Liver (tissue), 8 donors: ENCODE measurements at regions not wholly inside any gene's neighbourhood (a gene's known extent, or its start where the extent isn't known, plus 50 kb on each side); places are given as distances from the start of the nearest gene placed in this dataset.

Experiments
- DNase-seq: peaks from one replicate; pipeline ENCODE4 v3.0.0-alpha.2; 2017; ENCODE audit warnings: low spot score
- H3K27ac ChIP-seq, 2 donors: one replicate each; pipeline ENCODE4 v1.7.0; 2013; ENCODE audit warnings: inconsistent platforms in 2 of 2, low read length in 2 of 2, control low read depth in 1 of 2, low read depth in 1 of 2, mild to moderate bottlenecking in 1 of 2
- H3K27me3 ChIP-seq, 4 donors: one replicate each; pipeline versions ENCODE4 v1.6.1 to v1.7.0; 2013; ENCODE audit warnings: low read length in 3 of 4, inconsistent platforms in 1 of 4, mild to moderate bottlenecking in 1 of 4, moderate library complexity in 1 of 4; ENCODE audit not compliant: control insufficient read depth in 4 of 4, insufficient read depth in 4 of 4
- H3K36me3 ChIP-seq, 4 donors: one replicate each; pipeline versions ENCODE4 v1.6.1 to v1.7.0; 2013; ENCODE audit warnings: low read length in 3 of 4, mild to moderate bottlenecking in 3 of 4, low read depth in 1 of 4, moderate library complexity in 1 of 4; ENCODE audit not compliant: control insufficient read depth in 4 of 4, insufficient read depth in 3 of 4
- H3K4me1 ChIP-seq, 4 donors: one replicate each; pipeline versions ENCODE4 v1.6.1 to v1.7.0; 2013; ENCODE audit warnings: low read length in 3 of 4, mild to moderate bottlenecking in 3 of 4, moderate library complexity in 1 of 4; ENCODE audit not compliant: control insufficient read depth in 4 of 4, insufficient read depth in 4 of 4
- H3K4me3 ChIP-seq, 3 donors: one replicate each; pipeline versions ENCODE4 v1.6.1 to v1.7.0; 2013; ENCODE audit warnings: low read length in 3 of 3, control low read depth in 1 of 3, low read depth in 1 of 3, mild to moderate bottlenecking in 1 of 3
- H3K9ac ChIP-seq, 2 donors: one replicate each; pipeline ENCODE4 v1.7.0; 2013; ENCODE audit warnings: low read length in 2 of 2, mild to moderate bottlenecking in 2 of 2, moderate library complexity in 2 of 2, control low read depth in 1 of 2, low read depth in 1 of 2
- H3K9me3 ChIP-seq, 4 donors: one replicate each; pipeline versions ENCODE4 v1.6.1 to v1.7.0; 2013; ENCODE audit warnings: low read length in 3 of 4; ENCODE audit not compliant: control insufficient read depth in 4 of 4
- ATF3 ChIP-seq: IDR thresholded peaks from 2 replicates; pipeline ENCODE4 v1.6.1; 2016; ENCODE audit warnings: antibody characterized with exemption
- CTCF ChIP-seq: fragments of 150-350 bp; IDR thresholded peaks from 2 replicates; pipeline ENCODE4 v1.5.1; 2017; ENCODE audit warnings: improper control_type of control experiment, low read depth, low read length; ENCODE audit not compliant: missing input control
- EGR1 ChIP-seq, 2 donors: IDR thresholded peaks; 2 replicates each; pipeline ENCODE4 v1.6.1; 2016 to 2018; ENCODE audit warnings: antibody characterized with exemption in 2 of 2, low read depth in 2 of 2
- FOXA1 ChIP-seq: IDR thresholded peaks from 2 replicates; pipeline ENCODE4 v1.6.1; 2016; ENCODE audit warnings: antibody characterized with exemption
- FOXA2 ChIP-seq: IDR thresholded peaks from 2 replicates; pipeline ENCODE4 v1.6.1; 2016; ENCODE audit warnings: antibody characterized with exemption
- GABPA ChIP-seq, 2 donors: IDR thresholded peaks in 1 of 2; conservative IDR thresholded peaks in 1 of 2; 2 replicates each; pipeline ENCODE4 v1.6.1; 2016; ENCODE audit warnings: antibody characterized with exemption in 2 of 2, mild to moderate bottlenecking in 1 of 2, moderate library complexity in 1 of 2
- HNF4A ChIP-seq, 2 donors: conservative IDR thresholded peaks; 2 replicates each; pipeline ENCODE4 v1.6.1; 2016; ENCODE audit warnings: antibody characterized with exemption in 2 of 2, mild to moderate bottlenecking in 2 of 2
- HNF4G ChIP-seq: IDR thresholded peaks from 2 replicates; pipeline ENCODE4 v1.6.1; 2016; ENCODE audit warnings: antibody characterized with exemption
- JUND ChIP-seq, 2 donors: IDR thresholded peaks; 2 replicates each; pipeline ENCODE4 v1.6.1; 2016; ENCODE audit warnings: antibody characterized with exemption in 2 of 2
- MAX ChIP-seq: IDR thresholded peaks from 2 replicates; pipeline ENCODE4 v1.6.1; 2016; ENCODE audit warnings: antibody characterized with exemption
- NR2F2 ChIP-seq: IDR thresholded peaks from 2 replicates; pipeline ENCODE4 v1.6.1; 2016; ENCODE audit warnings: antibody characterized with exemption
- RAD21 ChIP-seq, 2 donors: IDR thresholded peaks; 2 replicates each; pipeline ENCODE4 v1.6.1; 2016; ENCODE audit warnings: antibody characterized with exemption in 2 of 2, mild to moderate bottlenecking in 2 of 2
- REST ChIP-seq: IDR thresholded peaks from 2 replicates; pipeline ENCODE4 v1.6.1; 2016; ENCODE audit warnings: antibody characterized with exemption, mild to moderate bottlenecking
- RXRA ChIP-seq, 2 donors: IDR thresholded peaks; 2 replicates each; pipeline ENCODE4 v1.6.1; 2017 to 2018; ENCODE audit warnings: antibody characterized with exemption in 2 of 2, mild to moderate bottlenecking in 1 of 2
- SP1 ChIP-seq: IDR thresholded peaks from 2 replicates; pipeline ENCODE4 v1.6.1; 2018; ENCODE audit warnings: antibody characterized with exemption, mild to moderate bottlenecking
- YY1 ChIP-seq: IDR thresholded peaks from 2 replicates; pipeline ENCODE4 v1.6.1; 2016; ENCODE audit warnings: antibody characterized with exemption, mild to moderate bottlenecking
- ZBTB33 ChIP-seq: IDR thresholded peaks from 2 replicates; pipeline ENCODE4 v1.6.1; 2016; ENCODE audit warnings: antibody characterized with exemption
- WGBS: extraction: QIAGEN DNeasy Blood & Tissue Kit; methylation state at CpG from one replicate; pipeline ENCODE4 v1.1.7; 2013; 5-methylcytosine and 5-hydroxymethylcytosine counted together
- donor health status: healthy.
- donor health status: healthy.
- donor health status: healthy.
- donor health status: healthy.
- donor health status: healthy.

- H3K4me1 ChIP-seq, result no peaks in the 10 kb centered on the region
- no peak for TF ChIP-seq MAX
- no peak for TF ChIP-seq JUND (IDR thresholded peaks at IDR 0.05)
- TF ChIP-seq NR2F2, result no peak
- TF ChIP-seq REST, result no peak
- TF ChIP-seq HNF4G, result no peak
- TF ChIP-seq ATF3, result no peak
- no peak for TF ChIP-seq HNF4A (conservative IDR thresholded peaks at IDR 0.05)
- no peak for TF ChIP-seq EGR1 (IDR thresholded peaks at IDR 0.05; ENCODE audit: low read depth in 2 of 2)
- TF ChIP-seq CTCF, result no peak
- no peak for TF ChIP-seq FOXA2
- TF ChIP-seq SP1, result no peak
- TF ChIP-seq YY1, result no peak
- TF ChIP-seq FOXA1, result no peak
- TF ChIP-seq RXRA (IDR thresholded peaks at IDR 0.05), result no peak
- TF ChIP-seq ZBTB33, result no peak
- TF ChIP-seq GABPA (IDR thresholded peaks at IDR 0.05 in 1 of 2, conservative IDR thresholded peaks at IDR 0.05 in 1 of 2), result no peak
- no peak for TF ChIP-seq RAD21 (IDR thresholded peaks at IDR 0.05)
- no peak overlapping the region for H3K27ac ChIP-seq
- no peaks in the 10 kb centered on the region for H3K9me3 ChIP-seq
- H3K4me3 ChIP-seq, result no peak overlapping the region
- DNase-seq, result no peak
- H3K27me3 ChIP-seq, result no peaks in the 10 kb centered on the region
- no peaks in the 10 kb centered on the region for H3K36me3 ChIP-seq
- H3K9ac ChIP-seq, result no peak overlapping the region
- WGBS, result 90% methylated on average over 2 of the region's 2 CpGs
Measured at GRCh38 chr18:56118422-56118821, 520.0 kb downstream of the TXNL1 start.
